CD4-positive, alpha-beta T cell (primary cell): ENCODE measurements at regions not wholly inside any gene's neighbourhood (a gene's known extent, or its start where the extent isn't known, plus 50 kb on each side); places are given as distances from the start of the nearest gene placed in this dataset.

ENCODE experiments used
- ATAC-seq: fragments of 200-7000 bp; cut with Tn5 transposase; one replicate; pipeline ENCODE4 v1.10.0; 2022; ENCODE audit warnings: mild to moderate bottlenecking; ENCODE audit not compliant: poor library complexity
- CTCF ChIA-PET: fragments of 350-600 bp; sonication (Branson Sonifier 250); formaldehyde crosslinking; loops from one replicate; lab custom pipeline; 2021; ENCODE audit warnings: antibody characterized with exemption, inconsistent platforms; lab: Charles Lee
- POLR2A ChIA-PET: fragments of 350-600 bp; sonication (Branson Sonifier 250); formaldehyde crosslinking; loops from one replicate; lab custom pipeline; 2021; ENCODE audit warnings: antibody characterized with exemption, inconsistent platforms; lab: Charles Lee
- DNase-seq, 14 experiments: peaks; one replicate each; pipeline ENCODE4 v3.0.0-alpha.2; 2013 to 2020; ENCODE audit warnings: mixed read lengths in 2 of 14
- H3K27ac ChIP-seq, 2 donors: one replicate each; pipeline versions ENCODE4 v1.5.1 to v1.7.0; 2013; ENCODE audit warnings: low read length in 2 of 2, low read depth in 1 of 2, mild to moderate bottlenecking in 1 of 2
- H3K27me3 ChIP-seq, 2 experiments: 1 replicate in 1 of 2; 2 replicates in 1 of 2; pipeline versions ENCODE4 v1.6.1 to v1.7.0; 2013; ENCODE audit warnings: low read length in 2 of 2, control low read depth in 1 of 2, mild to moderate bottlenecking in 1 of 2, moderate library complexity in 1 of 2; ENCODE audit not compliant: insufficient read depth in 2 of 2, control insufficient read depth in 1 of 2
- H3K36me3 ChIP-seq: one replicate; pipeline ENCODE4 v1.6.1; 2013; ENCODE audit warnings: low read length, control low read depth; ENCODE audit not compliant: insufficient read depth
- H3K4me1 ChIP-seq: one replicate; pipeline ENCODE4 v1.6.1; 2013; ENCODE audit warnings: low read length, control low read depth; ENCODE audit not compliant: insufficient read depth
- H3K4me3 ChIP-seq: one replicate; pipeline ENCODE4 v1.5.1; 2013; ENCODE audit warnings: mild to moderate bottlenecking, low read length, moderate library complexity
- H3K9me3 ChIP-seq, 2 experiments: 1 replicate in 1 of 2; 2 replicates in 1 of 2; pipeline versions ENCODE4 v1.6.1 to v1.7.0; 2013; ENCODE audit warnings: low read length in 2 of 2, mild to moderate bottlenecking in 2 of 2, control low read depth in 1 of 2, moderate library complexity in 1 of 2; ENCODE audit not compliant: control insufficient read depth in 1 of 2, insufficient read depth in 1 of 2
- H3K27ac Mint-ChIP-seq: one replicate; pipeline ENCODE4 v1.8.0; 2020; ENCODE audit warnings: mixed read lengths
- H3K27me3 Mint-ChIP-seq: one replicate; pipeline ENCODE4 v1.8.0; 2021; ENCODE audit warnings: mixed read lengths
- H3K36me3 Mint-ChIP-seq: one replicate; pipeline ENCODE4 v1.8.0; 2021; ENCODE audit warnings: low read depth, mixed read lengths
- H3K4me1 Mint-ChIP-seq: one replicate; pipeline ENCODE4 v1.8.0; 2021; ENCODE audit warnings: low read depth, mixed read lengths
- H3K4me3 Mint-ChIP-seq: one replicate; pipeline ENCODE4 v1.8.0; 2020; ENCODE audit warnings: mild to moderate bottlenecking, mixed read lengths
- H3K9me3 Mint-ChIP-seq: one replicate; pipeline ENCODE4 v1.8.0; 2020; ENCODE audit warnings: mixed read lengths
- CTCF ChIP-seq: fragments of 200-600 bp; IDR thresholded peaks from one replicate; pipeline ENCODE4 v1.8.0; 2022; ENCODE audit warnings: antibody characterized with exemption, mild to moderate bottlenecking
- intact Hi-C, 2 experiments: fragments of 100-400 bp; cut with DNase I in 1 of 2; cut with micrococcal nuclease in 1 of 2; formaldehyde crosslinking; loops; one replicate each; pipeline versions ENCODE4 v1.15.1 to v1.9.0; 2023 to 2025; cut with DNase I, micrococcal nuclease

- H3K9me3 Mint-ChIP-seq: no peaks in the 10 kb centered on the region
- no peaks in the 10 kb centered on the region for H3K4me1 Mint-ChIP-seq
- CTCF ChIA-PET: no interaction called here
- no peak overlapping the region for H3K4me3 ChIP-seq
- no peak for TF ChIP-seq CTCF
- no peak overlapping the region for H3K27ac ChIP-seq
- intact Hi-C loops: no loop called here
- H3K36me3 ChIP-seq: no peaks in the 10 kb centered on the region
- no peaks in the 10 kb centered on the region for H3K27me3 Mint-ChIP-seq
- ATAC-seq: no peak
- POLR2A ChIA-PET: no interaction called here
- DNase-seq: no peak
- H3K27me3 ChIP-seq: no peaks in the 10 kb centered on the region
- no peaks in the 10 kb centered on the region for H3K36me3 Mint-ChIP-seq
- no peaks in the 10 kb centered on the region for H3K9me3 ChIP-seq
- H3K4me3 Mint-ChIP-seq: no peak overlapping the region
- no peaks in the 10 kb centered on the region for H3K4me1 ChIP-seq
- no peak overlapping the region for H3K27ac Mint-ChIP-seq
Measured at GRCh38 chrX:16320765-16321355, 153.6 kb downstream of the MAGEB17 start.

DNA sequence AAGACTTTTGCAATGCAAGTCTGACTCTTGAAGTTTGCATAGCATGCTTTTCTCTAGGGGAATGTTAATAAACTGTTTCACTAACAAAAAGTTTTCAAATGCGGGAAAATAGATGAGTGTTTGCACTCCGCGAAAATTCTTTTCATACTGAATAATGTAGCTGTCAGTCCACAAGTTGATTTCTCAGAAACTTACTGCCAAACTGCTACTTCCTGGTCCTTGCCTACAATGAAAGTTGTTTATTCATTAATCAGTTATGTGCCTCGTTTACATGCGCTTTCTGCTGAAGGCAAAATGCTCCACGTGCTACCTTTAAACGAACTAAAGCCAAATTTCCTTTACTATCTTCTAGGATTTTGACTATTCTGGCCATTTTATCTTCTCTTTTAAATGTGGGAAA is 166.2 kb downstream of the MAGEB17 start:
- no peak for TF ChIP-seq CTCF
- no peaks in the 10 kb centered on the region for H3K4me1 ChIP-seq
- Mint-ChIP-seq H3K4me1 (no peaks in the 10 kb centered on the region), H3K4me3 (no peak overlapping the region), H3K27ac (no peak overlapping the region), H3K36me3 (no peaks in the 10 kb centered on the region), H3K27me3 (peaks cover 4% of the 10 kb centered on the region), H3K9me3 (no peaks in the 10 kb centered on the region)
- CTCF ChIA-PET: no interaction called here
- POLR2A ChIA-PET: no interaction called here
- no peak overlapping the region for H3K27ac ChIP-seq
- peaks cover 0 to 2% of the 10 kb centered on the region in 2 experiments for H3K27me3 ChIP-seq
- H3K9me3 ChIP-seq: no peaks in the 10 kb centered on the region
- intact Hi-C loops: no loop called here
- H3K4me3 ChIP-seq: no peak overlapping the region
- H3K36me3 ChIP-seq: no peaks in the 10 kb centered on the region
- ATAC-seq: no peak
- DNase-seq: no peak

GRCh38 chrX:16335181-16335580 is 167.9 kb downstream of the MAGEB17 start:
- ChIA-PET CTCF (no interaction called here), POLR2A (no interaction called here)
- intact Hi-C loops: no loop called here
- ATAC-seq (no peak), DNase-seq (no peak)
- H3K36me3 Mint-ChIP-seq: no peaks in the 10 kb centered on the region
- Histone ChIP-seq H3K36me3 (no peaks in the 10 kb centered on the region), H3K27me3 (peaks cover 0 to 2% of the 10 kb centered on the region in 2 experiments), H3K9me3 (no peaks in the 10 kb centered on the region), H3K4me1 (no peaks in the 10 kb centered on the region), H3K4me3 (no peak overlapping the region), H3K27ac (no peak overlapping the region)
- no peaks in the 10 kb centered on the region for H3K4me1 Mint-ChIP-seq
- no peaks in the 10 kb centered on the region for H3K9me3 Mint-ChIP-seq
- H3K4me3 Mint-ChIP-seq: no peak overlapping the region
- H3K27me3 Mint-ChIP-seq: peaks cover 4% of the 10 kb centered on the region
- TF ChIP-seq CTCF: no peak
- no peak overlapping the region for H3K27ac Mint-ChIP-seq
